GM18517 (cell line): ENCODE measurements at regions not wholly inside any gene's neighbourhood (a gene's known extent, or its start where the extent isn't known, plus 50 kb on each side); places are given as distances from the start of the nearest gene placed in this dataset.

Experiments
- ATAC-seq: cut with Tn5 transposase; IDR thresholded peaks from one replicate; pipeline ENCODE4 v1.9.1; 2021; ENCODE audit warnings: mild to moderate bottlenecking, moderate library complexity; ENCODE audit not compliant: unreplicated experiment

- ATAC-seq, result no peak
Measured at GRCh38 chr3:87175732-87176131, 51.4 kb upstream of the CHMP2B start.

GRCh38 chr3:87173776-87174175 is 53.3 kb upstream of the CHMP2B start:
- ATAC-seq, result no peak

GRCh38 chr3:87173071-87173470 is 54.0 kb upstream of the CHMP2B start:
- ATAC-seq, result no peak

- peak; percentile 82 for ATAC-seq
Measured at GRCh38 chr3:87167628-87168456, 59.3 kb upstream of the CHMP2B start.

- ATAC-seq, result no peak
Measured at GRCh38 chr3:87164245-87164644, 62.9 kb upstream of the CHMP2B start.

GRCh38 chr3:87161851-87162250 is 65.3 kb upstream of the CHMP2B start:
- no peak for ATAC-seq

- no peak for ATAC-seq
Measured at GRCh38 chr3:87161417-87161816, 65.7 kb upstream of the CHMP2B start.

- ATAC-seq, result no peak
Measured at GRCh38 chr3:87161013-87161412, 66.1 kb upstream of the CHMP2B start.

GRCh38 chr3:87158823-87159222 is 68.3 kb upstream of the CHMP2B start:
- ATAC-seq, result no peak

- no peak for ATAC-seq
Measured at GRCh38 chr3:87148020-87148419, 79.1 kb upstream of the CHMP2B start.

- ATAC-seq, result no peak
Measured at GRCh38 chr3:87147562-87147961, 79.5 kb upstream of the CHMP2B start.

GRCh38 chr3:87145553-87145952 is 81.6 kb upstream of the CHMP2B start:
- peak; percentile 73 for ATAC-seq

GRCh38 chr3:87136066-87136596 is 91.0 kb upstream of the CHMP2B start:
- no peak for ATAC-seq

- no peak for ATAC-seq
Measured at GRCh38 chr3:87135412-87135811, 91.7 kb upstream of the CHMP2B start.

- no peak for ATAC-seq
Measured at GRCh38 chr3:87132801-87133200, 94.3 kb upstream of the CHMP2B start.

- ATAC-seq, result no peak
Measured at GRCh38 chr3:87128006-87128405, 99.1 kb upstream of the CHMP2B start.

GRCh38 chr3:87127281-87127680 is 99.8 kb upstream of the CHMP2B start:
- ATAC-seq, result no peak

GRCh38 chr3:87126321-87126720 is 100.8 kb upstream of the CHMP2B start:
- no peak for ATAC-seq

GRCh38 chr3:87125116-87125515 is 102.0 kb upstream of the CHMP2B start:
- no peak for ATAC-seq

GRCh38 chr3:87122766-87123165 is 104.3 kb upstream of the CHMP2B start:
- no peak for ATAC-seq

GRCh38 chr3:87121856-87122255 is 105.3 kb upstream of the CHMP2B start:
- ATAC-seq, result no peak

GRCh38 chr3:87120881-87121280 is 106.2 kb upstream of the CHMP2B start:
- no peak for ATAC-seq

- no peak for ATAC-seq
Measured at GRCh38 chr3:87120236-87120635, 106.9 kb upstream of the CHMP2B start.
